Neural cell (in vitro differentiated cells): ENCODE measurements at regions not wholly inside any gene's neighbourhood (a gene's known extent, or its start where the extent isn't known, plus 50 kb on each side); places are given as distances from the start of the nearest gene placed in this dataset.

Experiments used
- H2AFZ ChIP-seq: fragments of 200-600, 300-800 bp; sonication (generic), shearing (Covaris generic); 2 replicates; pipeline ENCODE4 v1.6.0; 2014; ENCODE audit warnings: low read depth, mild to moderate bottlenecking, antibody characterized with exemption, low read length, moderate library complexity
- H3F3A ChIP-seq: fragments of 200-600 bp; shearing (Covaris generic); 2 replicates; pipeline ENCODE4 v1.6.1; 2016; ENCODE audit warnings: mild to moderate bottlenecking, moderate library complexity, mixed read lengths, antibody characterized with exemption, low read length; ENCODE audit not compliant: insufficient read depth, poor library complexity, severe bottlenecking
- H3K27ac ChIP-seq: fragments of 200-600, 300-800 bp; sonication (generic), shearing (Covaris generic); 2 replicates; pipeline ENCODE4 v1.5.1; 2014; ENCODE audit warnings: mild to moderate bottlenecking, low read length, moderate library complexity
- H3K27me3 ChIP-seq: fragments of 300-800, 200-600 bp; sonication (generic), shearing (Covaris generic); 2 replicates; pipeline ENCODE4 v1.6.0; 2014; ENCODE audit warnings: mild to moderate bottlenecking, low read depth, low read length, moderate library complexity; ENCODE audit not compliant: insufficient read depth
- H3K36me3 ChIP-seq: fragments of 300-800, 200-600 bp; sonication (generic), shearing (Covaris generic); 2 replicates; pipeline ENCODE4 v1.5.1; 2014; ENCODE audit warnings: mild to moderate bottlenecking, antibody characterized with exemption, low read length, moderate library complexity; ENCODE audit not compliant: insufficient read depth
- H3K4me2 ChIP-seq: fragments of 300-800, 200-600 bp; sonication (generic), shearing (Covaris generic); 2 replicates; pipeline ENCODE4 v1.6.0; 2014; ENCODE audit warnings: mild to moderate bottlenecking, low read length
- H3K4me3 ChIP-seq: fragments of 300-800, 200-600 bp; sonication (generic), shearing (Covaris generic); 2 replicates; pipeline ENCODE4 v1.5.1; 2014; ENCODE audit warnings: mild to moderate bottlenecking, low read length, moderate library complexity
- H3K79me2 ChIP-seq: fragments of 200-600 bp; shearing (Covaris generic); replicated peaks from 2 replicates; pipeline ENCODE4 v1.6.0; 2014; ENCODE audit warnings: mild to moderate bottlenecking, low read length, moderate library complexity; ENCODE audit not compliant: insufficient read depth
- H3K9ac ChIP-seq: fragments of 300-800, 200-600 bp; sonication (generic), shearing (Covaris generic); 2 replicates; pipeline ENCODE4 v1.6.1; 2016; ENCODE audit warnings: mild to moderate bottlenecking, low read length, mixed read lengths
- H3K9me2 ChIP-seq: fragments of 200-600 bp; shearing (Covaris generic); 2 replicates; pipeline ENCODE4 v1.6.1; 2016; ENCODE audit warnings: mild to moderate bottlenecking, low read length, mixed read lengths; ENCODE audit not compliant: insufficient read depth
- H3K9me3 ChIP-seq: fragments of 200-600, 300-800 bp; sonication (generic), shearing (Covaris generic); 2 replicates; pipeline ENCODE4 v1.6.1; 2016; ENCODE audit warnings: mild to moderate bottlenecking, mixed run types, low read length, moderate library complexity, mixed read lengths
- H4K20me1 ChIP-seq: fragments of 200-600 bp; shearing (Covaris generic); 2 replicates; pipeline ENCODE4 v1.6.1; 2016; ENCODE audit warnings: mild to moderate bottlenecking, mixed run types; ENCODE audit not compliant: insufficient read depth
- CTCF ChIP-seq: fragments of 450-650 bp; IDR thresholded peaks from 2 replicates; pipeline ENCODE4 v1.5.1; 2014; ENCODE audit warnings: antibody characterized with exemption, mild to moderate bottlenecking, moderate library complexity; ENCODE audit not compliant: poor library complexity, severe bottlenecking
- EP300 ChIP-seq: fragments of 450-650 bp; conservative IDR thresholded peaks from 2 replicates; pipeline ENCODE4 v1.6.1; 2014; ENCODE audit warnings: antibody characterized with exemption, mild to moderate bottlenecking, moderate library complexity; ENCODE audit not compliant: poor library complexity, severe bottlenecking
- EZH2 ChIP-seq: fragments of 200-600, 300-800 bp; shearing (Covaris generic), sonication (generic); IDR thresholded peaks from 2 replicates; pipeline ENCODE4 v1.6.1; 2014; ENCODE audit warnings: antibody characterized with exemption, low read length, borderline replicate concordance, mild to moderate bottlenecking; ENCODE audit not compliant: insufficient read depth, poor library complexity, severe bottlenecking
- MXI1 ChIP-seq: fragments of 450-650 bp; conservative IDR thresholded peaks from 2 replicates; pipeline ENCODE4 v1.6.1; 2014; ENCODE audit warnings: antibody characterized with exemption, mild to moderate bottlenecking; ENCODE audit not compliant: poor library complexity, severe bottlenecking
- POLR2AphosphoS5 ChIP-seq: IDR thresholded peaks from 2 replicates; pipeline ENCODE4 v1.6.1; 2012
- RAD21 ChIP-seq: fragments of 450-650 bp; conservative IDR thresholded peaks from 2 replicates; pipeline ENCODE4 v1.6.1; 2014; ENCODE audit warnings: antibody characterized with exemption, mild to moderate bottlenecking, moderate library complexity
- REST ChIP-seq: IDR thresholded peaks from 2 replicates; pipeline ENCODE4 v1.6.1; 2012; ENCODE audit warnings: borderline replicate concordance
- SMC3 ChIP-seq: fragments of 450-650 bp; conservative IDR thresholded peaks from 2 replicates; pipeline ENCODE4 v1.6.1; 2014; ENCODE audit warnings: antibody characterized with exemption, mild to moderate bottlenecking, moderate library complexity; ENCODE audit not compliant: poor library complexity
- TAF1 ChIP-seq: IDR thresholded peaks from 2 replicates; pipeline ENCODE4 v1.6.1; 2012; ENCODE audit warnings: low read depth

GRCh38 chr17:45709728-45710288 is 74.3 kb upstream of the CRHR1 start:
- H3K79me2 ChIP-seq: no peaks in the 10 kb centered on the region
- TF ChIP-seq RAD21 (no peak), CTCF (no peak), EP300 (no peak)
- H3K9me3 ChIP-seq: no peaks in the 10 kb centered on the region
- H3K36me3 ChIP-seq: no peaks in the 10 kb centered on the region
- H3K27me3 ChIP-seq: no peaks in the 10 kb centered on the region
- H3K27ac ChIP-seq: no peak overlapping the region
- H3F3A ChIP-seq: no peaks in the 10 kb centered on the region
- H2AFZ ChIP-seq: no peak overlapping the region
- no peak overlapping the region for H3K9ac ChIP-seq
- H3K4me3 ChIP-seq: no peak overlapping the region
- H3K9me2 ChIP-seq: no peaks in the 10 kb centered on the region
- no peak overlapping the region for H3K4me2 ChIP-seq
- H4K20me1 ChIP-seq: no peaks in the 10 kb centered on the region

GRCh38 chr17:45715787-45716186 is 68.3 kb upstream of the CRHR1 start:
- Histone ChIP-seq H3K79me2 (no peaks in the 10 kb centered on the region), H3K4me3 (no peak overlapping the region), H3K9me2 (no peaks in the 10 kb centered on the region), H3K9ac (no peak overlapping the region), H3F3A (no peaks in the 10 kb centered on the region), H3K9me3 (no peaks in the 10 kb centered on the region), H4K20me1 (no peaks in the 10 kb centered on the region), H3K27ac (no peak overlapping the region), H2AFZ (no peak overlapping the region), H3K36me3 (no peaks in the 10 kb centered on the region), H3K27me3 (no peaks in the 10 kb centered on the region), H3K4me2 (no peak overlapping the region)
- TF ChIP-seq EP300: no peak
- TF ChIP-seq TAF1: no peak
- no peak for TF ChIP-seq REST
- no peak for TF ChIP-seq EZH2
- no peak for TF ChIP-seq CTCF
- no peak for TF ChIP-seq POLR2AphosphoS5
- TF ChIP-seq MXI1: no peak
- no peak for TF ChIP-seq SMC3
- no peak for TF ChIP-seq RAD21
